CD8-positive, alpha-beta memory T cell (primary cell): ENCODE measurements at regions not wholly inside any gene's neighbourhood (a gene's known extent, or its start where the extent isn't known, plus 50 kb on each side); places are given as distances from the start of the nearest gene placed in this dataset.

Experiments
- CTCF ChIA-PET: fragments of 350-600 bp; sonication (Branson Sonifier 250); formaldehyde crosslinking; loops from one replicate; lab custom pipeline; 2021; ENCODE audit warnings: antibody characterized with exemption; lab: Charles Lee
- POLR2A ChIA-PET: fragments of 350-600 bp; sonication (Branson Sonifier 250); formaldehyde crosslinking; loops from one replicate; lab custom pipeline; 2021; ENCODE audit warnings: antibody characterized with exemption; lab: Charles Lee
- DNase-seq, 5 donors: peaks; one replicate each; pipeline versions ENCODE4 v3.0.0 to v3.0.0-alpha.2; 2020 to 2022; ENCODE audit warnings: mixed read lengths in 1 of 5
- H3K27ac ChIP-seq: one replicate; pipeline ENCODE4 v1.7.0; 2013; ENCODE audit warnings: low read depth, mild to moderate bottlenecking, low read length, moderate library complexity
- H3K27me3 ChIP-seq: 2 replicates; pipeline ENCODE4 v1.7.0; 2013; ENCODE audit warnings: low read length, mild to moderate bottlenecking; ENCODE audit not compliant: insufficient read depth, poor library complexity, severe bottlenecking
- H3K36me3 ChIP-seq: 2 replicates; pipeline ENCODE4 v1.7.0; 2013; ENCODE audit warnings: mild to moderate bottlenecking, low read length, moderate library complexity; ENCODE audit not compliant: insufficient read depth
- H3K4me1 ChIP-seq: 2 replicates; pipeline ENCODE4 v1.7.0; 2013; ENCODE audit warnings: mild to moderate bottlenecking, low read length, moderate library complexity; ENCODE audit not compliant: insufficient read depth
- H3K4me3 ChIP-seq: 2 replicates; pipeline ENCODE4 v1.7.0; 2013; ENCODE audit warnings: mild to moderate bottlenecking, low read length
- H3K9me3 ChIP-seq: 2 replicates; pipeline ENCODE4 v1.7.0; 2013; ENCODE audit warnings: mild to moderate bottlenecking, low read length
- H3K27ac Mint-ChIP-seq, 8 donors: one replicate each; pipeline ENCODE4 v1.8.0; 2020 to 2021; ENCODE audit warnings: mixed read lengths in 8 of 8, mild to moderate bottlenecking in 6 of 8, inconsistent platforms in 3 of 8, moderate library complexity in 3 of 8
- H3K27me3 Mint-ChIP-seq, 2 donors: one replicate each; pipeline ENCODE4 v1.8.0; 2020 to 2021; ENCODE audit warnings: mixed read lengths in 2 of 2, mild to moderate bottlenecking in 1 of 2, moderate library complexity in 1 of 2
- H3K36me3 Mint-ChIP-seq, 3 donors: one replicate each; pipeline ENCODE4 v1.8.0; 2020 to 2021; ENCODE audit warnings: mixed read lengths in 3 of 3, inconsistent platforms in 1 of 3, mild to moderate bottlenecking in 1 of 3
- H3K4me1 Mint-ChIP-seq, 3 donors: one replicate each; pipeline ENCODE4 v1.8.0; 2020 to 2021; ENCODE audit warnings: mixed read lengths in 3 of 3, inconsistent platforms in 1 of 3, mild to moderate bottlenecking in 1 of 3
- H3K4me3 Mint-ChIP-seq, 7 donors: one replicate each; pipeline ENCODE4 v1.8.0; 2020 to 2021; ENCODE audit warnings: mixed read lengths in 7 of 7, mild to moderate bottlenecking in 6 of 7, moderate library complexity in 4 of 7, inconsistent platforms in 2 of 7
- H3K9me3 Mint-ChIP-seq, 5 donors: one replicate each; pipeline ENCODE4 v1.8.0; 2020 to 2022; ENCODE audit warnings: mixed read lengths in 5 of 5, mild to moderate bottlenecking in 3 of 5, moderate library complexity in 2 of 5, inconsistent platforms in 1 of 5

DNA sequence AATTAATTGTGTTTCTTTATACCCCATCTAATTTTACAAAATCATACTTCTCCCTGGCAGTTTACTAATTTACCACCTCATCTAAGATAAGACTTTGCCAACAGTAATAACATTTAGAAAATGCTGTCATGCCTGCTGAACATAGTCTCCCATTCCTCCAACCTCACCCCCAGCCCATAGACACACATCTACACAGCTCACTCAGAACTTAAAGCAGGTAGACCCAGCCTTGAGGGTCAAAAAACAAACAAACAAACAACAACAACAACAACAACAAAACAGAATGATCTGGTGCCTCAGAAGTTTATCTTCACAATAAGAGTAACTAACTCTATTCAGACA lies 94.0 kb downstream of the ZC3H11B start:
- ChIA-PET POLR2A (no interaction called here), CTCF (no interaction called here)
- H3K9me3 ChIP-seq, result no peaks in the 10 kb centered on the region
- peaks cover 0 to 2% (median 0%) of the 10 kb centered on the region in 5 donors for H3K9me3 Mint-ChIP-seq
- no peaks in the 10 kb centered on the region for H3K27me3 Mint-ChIP-seq
- no peak overlapping the region for H3K4me3 ChIP-seq
- no peak overlapping the region for H3K27ac ChIP-seq
- no peaks in the 10 kb centered on the region for H3K4me1 Mint-ChIP-seq
- no peaks in the 10 kb centered on the region for H3K36me3 Mint-ChIP-seq
- no peak overlapping the region for H3K27ac Mint-ChIP-seq
- H3K4me1 ChIP-seq, result no peaks in the 10 kb centered on the region
- H3K36me3 ChIP-seq, result no peaks in the 10 kb centered on the region
- H3K4me3 Mint-ChIP-seq, result no peak overlapping the region
- H3K27me3 ChIP-seq, result no peaks in the 10 kb centered on the region
- no peak for DNase-seq

DNA sequence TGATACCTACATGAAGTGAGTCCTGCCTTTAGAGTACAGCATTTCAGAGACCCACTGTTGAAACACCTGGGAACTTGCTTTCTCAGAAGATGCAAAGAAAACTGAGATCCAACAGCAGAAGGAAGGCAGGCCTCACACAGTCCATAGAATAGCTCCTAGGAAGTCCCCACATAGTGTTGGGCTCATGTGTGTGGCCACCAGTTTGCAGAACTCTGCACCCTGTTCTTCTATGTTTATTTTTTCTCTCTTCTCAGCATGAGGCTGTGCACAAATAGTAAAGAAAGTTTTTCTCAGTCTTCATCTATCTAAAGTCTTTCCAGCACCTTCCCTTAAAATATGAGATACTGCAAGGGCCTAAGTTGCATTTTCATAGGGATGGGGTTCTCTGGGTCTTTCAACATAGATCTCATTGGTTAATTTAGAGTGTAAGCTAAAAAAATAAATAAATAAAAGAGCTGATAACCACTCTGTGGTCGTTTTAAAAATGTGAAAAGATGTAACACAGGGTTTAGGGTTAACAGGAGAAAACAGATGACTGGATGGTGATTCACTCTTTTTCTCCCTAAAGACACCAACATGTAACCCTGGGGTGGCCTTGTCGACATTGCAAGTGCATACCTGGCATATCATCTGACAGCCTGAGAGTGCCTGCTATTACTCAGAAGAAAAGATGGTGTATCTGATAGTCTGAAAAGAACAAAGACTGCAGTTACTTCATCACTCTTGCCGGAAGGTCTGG lies 94.6 kb downstream of the ZC3H11B start:
- Mint-ChIP-seq H3K27me3 (no peaks in the 10 kb centered on the region), H3K27ac (no peak overlapping the region), H3K4me1 (no peaks in the 10 kb centered on the region), H3K36me3 (no peaks in the 10 kb centered on the region), H3K9me3 (peaks cover 0 to 2% (median 0%) of the 10 kb centered on the region in 5 donors), H3K4me3 (no peak overlapping the region)
- Histone ChIP-seq H3K36me3 (no peaks in the 10 kb centered on the region), H3K4me3 (no peak overlapping the region), H3K27ac (no peak overlapping the region), H3K27me3 (no peaks in the 10 kb centered on the region), H3K9me3 (no peaks in the 10 kb centered on the region), H3K4me1 (no peaks in the 10 kb centered on the region)
- CTCF ChIA-PET, result no interaction called here
- POLR2A ChIA-PET, result no interaction called here
- no peak for DNase-seq

DNA sequence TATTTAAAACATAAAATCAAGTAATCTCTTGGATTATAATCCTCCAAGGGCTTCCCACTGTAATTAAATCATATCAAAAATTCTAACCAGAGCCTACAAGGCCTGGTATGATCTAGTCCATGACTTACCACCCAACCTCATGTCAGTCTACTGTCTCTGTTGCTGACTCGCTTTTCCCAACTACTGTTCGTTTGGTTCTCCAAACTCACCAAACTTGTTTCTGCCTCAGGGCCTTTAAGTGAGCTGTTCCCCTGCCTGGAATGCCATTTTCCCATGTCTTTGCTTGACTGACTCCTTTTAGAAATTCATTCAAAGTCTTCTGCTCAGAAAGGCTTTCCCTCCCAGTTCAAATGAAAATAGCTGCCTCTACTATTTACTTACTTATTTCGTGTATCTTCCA lies 95.9 kb downstream of the ZC3H11B start:
- CTCF ChIA-PET, result no interaction called here
- no peak for DNase-seq
- POLR2A ChIA-PET, result no interaction called here
- Mint-ChIP-seq H3K4me3 (no peak overlapping the region), H3K27ac (no peak overlapping the region), H3K4me1 (no peaks in the 10 kb centered on the region), H3K9me3 (peaks cover 0 to 2% (median 0%) of the 10 kb centered on the region in 5 donors), H3K27me3 (no peaks in the 10 kb centered on the region), H3K36me3 (no peaks in the 10 kb centered on the region)
- Histone ChIP-seq H3K9me3 (no peaks in the 10 kb centered on the region), H3K27ac (no peak overlapping the region), H3K4me3 (no peak overlapping the region), H3K27me3 (no peaks in the 10 kb centered on the region), H3K36me3 (no peaks in the 10 kb centered on the region), H3K4me1 (no peaks in the 10 kb centered on the region)

DNA sequence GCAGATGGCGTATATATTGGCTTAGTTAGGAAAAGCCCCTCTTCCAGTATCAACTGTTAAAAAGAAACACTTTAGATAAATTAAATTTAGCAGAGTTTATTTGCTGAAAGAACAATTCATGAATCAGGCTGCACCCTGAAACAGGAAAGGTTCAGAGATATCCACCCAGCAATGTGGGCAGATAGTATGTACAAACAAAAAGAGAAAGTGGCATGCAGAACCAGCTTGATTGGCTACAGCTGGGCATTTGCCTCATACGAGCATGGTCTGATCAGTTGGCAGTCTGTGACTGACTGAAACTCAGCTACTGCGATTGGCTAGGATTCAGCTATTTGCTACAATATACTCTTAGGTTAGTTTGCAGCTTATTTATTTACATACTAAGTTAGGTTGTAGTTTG lies 98.2 kb downstream of the ZC3H11B start:
- Mint-ChIP-seq H3K9me3 (peaks cover 0 to 2% (median 0%) of the 10 kb centered on the region in 5 donors), H3K27me3 (no peaks in the 10 kb centered on the region), H3K4me3 (no peak overlapping the region), H3K27ac (no peak overlapping the region), H3K36me3 (no peaks in the 10 kb centered on the region), H3K4me1 (no peaks in the 10 kb centered on the region)
- DNase-seq, result no peak
- H3K27ac ChIP-seq, result no peak overlapping the region
- H3K4me1 ChIP-seq, result no peaks in the 10 kb centered on the region
- no peaks in the 10 kb centered on the region for H3K36me3 ChIP-seq
- H3K27me3 ChIP-seq, result no peaks in the 10 kb centered on the region
- no peak overlapping the region for H3K4me3 ChIP-seq
- CTCF ChIA-PET, result no interaction called here
- no peaks in the 10 kb centered on the region for H3K9me3 ChIP-seq
- POLR2A ChIA-PET, result no interaction called here

DNA sequence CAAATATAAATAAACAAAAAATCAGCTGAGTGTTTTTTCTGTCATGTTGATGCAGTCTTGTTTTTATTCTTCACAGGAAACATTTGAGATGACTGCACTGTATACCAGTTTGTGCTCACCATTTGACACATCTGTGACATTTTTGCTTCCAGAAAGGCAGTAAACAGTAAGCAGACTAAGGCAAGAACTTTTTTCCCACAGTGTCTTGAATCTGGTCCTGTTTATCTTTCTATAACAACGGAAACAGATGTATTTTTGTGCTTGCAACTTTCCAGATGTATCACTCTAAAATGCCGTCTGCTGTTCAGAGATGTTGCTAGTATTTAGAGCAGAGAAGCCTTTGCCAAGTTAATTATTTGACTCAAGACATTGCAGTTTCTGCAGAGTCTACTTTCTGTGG lies 105.5 kb downstream of the ZC3H11B start:
- peaks cover 0 to 2% (median 0%) of the 10 kb centered on the region in 5 donors for H3K9me3 Mint-ChIP-seq

DNA sequence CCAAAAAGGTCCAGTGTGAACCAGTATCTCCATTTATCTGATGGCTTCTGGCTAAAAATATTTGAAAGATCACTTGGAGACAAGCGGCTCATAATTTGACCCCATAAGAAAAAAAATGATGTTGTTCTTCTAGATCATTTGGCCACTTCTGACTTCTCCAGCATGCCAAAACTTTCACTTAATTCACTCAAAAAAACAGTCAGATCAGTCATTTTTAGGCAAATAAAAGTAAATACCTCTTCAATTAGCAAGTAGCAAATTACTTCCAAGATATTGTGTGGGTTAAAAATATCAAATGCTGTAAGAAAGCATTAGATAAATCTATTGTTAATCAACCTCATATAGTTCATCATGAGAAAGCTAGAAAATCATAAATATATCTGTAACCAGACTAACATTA lies 106.0 kb downstream of the ZC3H11B start:
- Mint-ChIP-seq H3K9me3 (peaks cover 0 to 2% (median 0%) of the 10 kb centered on the region in 5 donors), H3K27ac (no peak overlapping the region), H3K36me3 (no peaks in the 10 kb centered on the region), H3K27me3 (no peaks in the 10 kb centered on the region), H3K4me3 (no peak overlapping the region), H3K4me1 (no peaks in the 10 kb centered on the region)
- Histone ChIP-seq H3K4me1 (no peaks in the 10 kb centered on the region), H3K36me3 (no peaks in the 10 kb centered on the region), H3K27ac (no peak overlapping the region), H3K4me3 (no peak overlapping the region), H3K27me3 (no peaks in the 10 kb centered on the region), H3K9me3 (no peaks in the 10 kb centered on the region)
- ChIA-PET CTCF (no interaction called here), POLR2A (no interaction called here)
- no peak for DNase-seq

More for the DNA sequence above, 105.5 kb downstream of the ZC3H11B start:
- CTCF ChIA-PET, result no interaction called here
- no peak for DNase-seq
- Mint-ChIP-seq H3K27me3 (no peaks in the 10 kb centered on the region), H3K4me3 (no peak overlapping the region), H3K4me1 (no peaks in the 10 kb centered on the region), H3K36me3 (no peaks in the 10 kb centered on the region), H3K27ac (no peak overlapping the region)
- no peaks in the 10 kb centered on the region for H3K4me1 ChIP-seq
- no peak overlapping the region for H3K4me3 ChIP-seq
- POLR2A ChIA-PET, result no interaction called here
- H3K36me3 ChIP-seq, result no peaks in the 10 kb centered on the region
- no peak overlapping the region for H3K27ac ChIP-seq
- H3K27me3 ChIP-seq, result no peaks in the 10 kb centered on the region
- no peaks in the 10 kb centered on the region for H3K9me3 ChIP-seq

DNA sequence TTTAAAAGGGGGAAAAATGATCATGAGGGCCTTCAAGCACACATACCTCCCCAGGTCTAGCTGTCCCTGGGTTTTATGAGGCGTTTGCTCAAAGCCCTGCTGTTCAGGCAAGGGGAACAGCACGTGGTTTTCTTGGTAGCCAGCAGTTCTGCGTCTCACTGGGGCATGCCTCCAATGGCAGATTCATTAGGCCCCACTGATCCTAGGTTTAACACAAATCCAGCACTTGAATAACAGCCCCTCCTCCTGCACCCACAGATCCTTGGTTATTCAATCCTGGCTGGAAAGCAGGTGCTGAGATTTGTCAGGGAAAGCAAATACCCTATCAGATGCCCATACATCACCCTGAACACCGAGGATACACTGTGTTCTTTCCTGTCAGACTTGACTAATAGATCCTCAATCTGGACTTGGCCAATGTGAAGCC lies 106.4 kb downstream of the ZC3H11B start:
- Histone ChIP-seq H3K27me3 (no peaks in the 10 kb centered on the region), H3K36me3 (no peaks in the 10 kb centered on the region), H3K9me3 (no peaks in the 10 kb centered on the region), H3K4me3 (no peak overlapping the region), H3K4me1 (no peaks in the 10 kb centered on the region), H3K27ac (no peak overlapping the region)
- H3K27me3 Mint-ChIP-seq, result no peaks in the 10 kb centered on the region
- H3K27ac Mint-ChIP-seq, result no peak overlapping the region
- POLR2A ChIA-PET, result no interaction called here
- DNase-seq, result no peak
- CTCF ChIA-PET, result no interaction called here
- H3K4me3 Mint-ChIP-seq, result no peak overlapping the region
- no peaks in the 10 kb centered on the region for H3K36me3 Mint-ChIP-seq
- H3K9me3 Mint-ChIP-seq, result peaks cover 0 to 2% (median 0%) of the 10 kb centered on the region in 5 donors
- H3K4me1 Mint-ChIP-seq, result no peaks in the 10 kb centered on the region

DNA sequence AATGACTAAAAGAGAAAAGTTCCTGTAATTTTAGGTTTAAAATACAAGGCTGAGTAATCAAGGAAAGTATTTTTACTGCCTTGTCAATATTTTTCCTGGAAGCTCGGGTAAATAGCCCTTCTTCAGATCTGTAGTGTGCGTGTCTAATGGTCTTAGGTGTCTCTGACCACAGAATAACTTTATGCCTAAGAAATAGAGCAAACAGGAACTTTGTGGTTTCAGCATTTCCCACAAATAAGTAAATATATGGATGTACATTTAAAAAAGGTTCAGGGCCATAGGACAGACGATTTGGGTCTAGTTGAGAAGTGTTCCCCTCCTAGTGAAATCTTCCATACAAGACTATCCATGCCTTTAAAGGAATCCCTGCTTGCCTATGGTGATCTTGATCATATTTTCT lies 107.0 kb downstream of the ZC3H11B start:
- no peak for DNase-seq
- ChIA-PET CTCF (no interaction called here), POLR2A (no interaction called here)
- Mint-ChIP-seq H3K36me3 (no peaks in the 10 kb centered on the region), H3K4me1 (no peaks in the 10 kb centered on the region), H3K4me3 (no peak overlapping the region), H3K9me3 (peaks cover 0 to 2% (median 0%) of the 10 kb centered on the region in 5 donors), H3K27me3 (no peaks in the 10 kb centered on the region), H3K27ac (no peak overlapping the region)
- Histone ChIP-seq H3K4me3 (no peak overlapping the region), H3K9me3 (no peaks in the 10 kb centered on the region), H3K36me3 (no peaks in the 10 kb centered on the region), H3K27ac (no peak overlapping the region), H3K27me3 (no peaks in the 10 kb centered on the region), H3K4me1 (no peaks in the 10 kb centered on the region)
